Effector memory CD8-positive, alpha-beta T cell (primary cell): ENCODE measurements at regions not wholly inside any gene's neighbourhood (a gene's known extent, or its start where the extent isn't known, plus 50 kb on each side); places are given as distances from the start of the nearest gene placed in this dataset.

ENCODE experiments used
- ATAC-seq: fragments of 150-1000 bp; cut with Tn5 transposase; replicated peaks from 2 replicates; pipeline ENCODE4 v1.10.0; 2021; ENCODE audit warnings: mild to moderate bottlenecking, moderate library complexity
- DNase-seq, 3 experiments: peaks; one replicate each; pipeline ENCODE4 v3.0.0; 2021
- H3K27ac Mint-ChIP-seq, 2 donors: one replicate each; pipeline ENCODE4 v1.8.0; 2022; ENCODE audit warnings: mild to moderate bottlenecking in 2 of 2, mixed read lengths in 2 of 2, moderate library complexity in 2 of 2
- H3K27me3 Mint-ChIP-seq, 2 donors: one replicate each; pipeline ENCODE4 v1.8.0; 2022; ENCODE audit warnings: mixed read lengths in 2 of 2
- H3K36me3 Mint-ChIP-seq: one replicate; pipeline ENCODE4 v1.8.0; 2022; ENCODE audit warnings: mild to moderate bottlenecking, moderate library complexity, mixed read lengths; ENCODE audit not compliant: insufficient read depth
- H3K4me1 Mint-ChIP-seq, 2 donors: one replicate each; pipeline ENCODE4 v1.8.0; 2022; ENCODE audit warnings: low read depth in 2 of 2, mixed read lengths in 2 of 2
- H3K4me3 Mint-ChIP-seq, 2 donors: one replicate each; pipeline ENCODE4 v1.8.0; 2022; ENCODE audit warnings: mild to moderate bottlenecking in 2 of 2, mixed read lengths in 2 of 2, moderate library complexity in 2 of 2
- H3K9me3 Mint-ChIP-seq, 2 donors: one replicate each; pipeline ENCODE4 v1.8.0; 2022; ENCODE audit warnings: mixed read lengths in 2 of 2

DNA sequence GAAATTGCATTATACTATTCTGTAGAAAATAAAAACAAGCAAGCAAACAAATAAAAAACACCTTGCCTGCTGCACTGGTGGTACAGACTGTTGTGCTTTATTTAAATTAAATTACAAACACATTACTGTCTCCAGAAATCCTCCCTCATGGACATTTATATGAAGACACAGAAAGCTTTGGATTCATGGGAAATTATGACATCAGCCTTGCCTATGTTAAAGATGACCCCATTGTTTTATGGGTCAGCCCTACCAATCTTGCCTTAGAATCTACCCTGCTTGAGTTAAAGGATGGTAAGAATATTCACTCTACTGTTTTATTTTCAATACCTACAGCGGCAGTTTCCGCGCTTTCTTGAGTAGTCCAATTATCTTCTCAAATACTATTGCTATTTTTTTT is 1379.9 kb downstream of the TECRL start:
- Mint-ChIP-seq H3K27me3 (no peaks in the 10 kb centered on the region), H3K9me3 (peaks cover 0 to 9% of the 10 kb centered on the region in 2 donors), H3K27ac (no peak overlapping the region), H3K36me3 (no peaks in the 10 kb centered on the region), H3K4me3 (no peak overlapping the region), H3K4me1 (no peaks in the 10 kb centered on the region)
- ATAC-seq (no peak), DNase-seq (no peak)

DNA sequence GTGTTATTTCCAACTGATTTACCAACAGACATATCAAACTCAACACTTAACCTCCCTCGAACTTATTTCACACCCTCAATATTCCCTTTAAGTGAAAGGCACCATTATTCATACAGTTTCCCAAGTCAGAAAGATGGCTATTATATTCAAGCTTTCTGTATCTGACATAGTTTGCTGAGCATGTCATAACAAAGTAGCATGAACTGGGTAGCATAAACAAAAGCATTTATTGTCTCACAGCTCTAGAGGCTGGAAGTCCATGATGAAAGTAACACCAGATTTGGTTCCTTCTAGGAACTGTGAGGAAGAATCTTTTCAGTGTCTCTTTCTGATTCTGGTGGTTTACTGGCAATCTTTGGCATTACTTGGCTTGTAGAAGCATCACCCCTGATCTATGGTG is 1388.6 kb downstream of the TECRL start:
- H3K36me3 Mint-ChIP-seq = no peaks in the 10 kb centered on the region
- peaks cover 0 to 5% of the 10 kb centered on the region in 2 donors for H3K9me3 Mint-ChIP-seq
- no peak overlapping the region for H3K4me3 Mint-ChIP-seq

DNA sequence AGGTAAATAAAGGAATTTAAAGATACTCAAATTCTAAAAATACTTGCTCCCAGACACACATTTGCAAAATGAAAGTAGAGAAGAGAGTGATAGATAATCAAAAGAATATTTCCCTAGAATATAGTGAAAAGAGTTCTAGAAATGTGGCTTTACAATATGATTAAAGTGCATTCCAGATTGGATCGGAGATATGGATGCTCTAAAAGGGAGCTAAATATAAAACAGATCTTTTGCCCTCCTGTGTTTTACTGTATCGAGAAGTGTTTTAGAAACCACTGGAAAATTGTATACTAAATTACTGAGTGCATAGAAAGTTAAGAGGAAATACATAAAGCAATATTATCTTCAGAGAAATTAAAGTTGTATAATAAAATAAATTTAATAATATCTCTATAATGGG is 1392.0 kb downstream of the TECRL start:
- Mint-ChIP-seq H3K9me3 (peaks cover 0 to 5% of the 10 kb centered on the region in 2 donors), H3K36me3 (no peaks in the 10 kb centered on the region), H3K4me3 (no peak overlapping the region), H3K27me3 (no peaks in the 10 kb centered on the region), H3K4me1 (no peaks in the 10 kb centered on the region), H3K27ac (no peak overlapping the region)
- ATAC-seq (no peak), DNase-seq (no peak)

More for the DNA sequence above, 1388.6 kb downstream of the TECRL start:
- Mint-ChIP-seq H3K27ac (no peak overlapping the region), H3K27me3 (no peaks in the 10 kb centered on the region), H3K4me1 (no peaks in the 10 kb centered on the region)
- DNase-seq = no peak
- no peak for ATAC-seq

DNA sequence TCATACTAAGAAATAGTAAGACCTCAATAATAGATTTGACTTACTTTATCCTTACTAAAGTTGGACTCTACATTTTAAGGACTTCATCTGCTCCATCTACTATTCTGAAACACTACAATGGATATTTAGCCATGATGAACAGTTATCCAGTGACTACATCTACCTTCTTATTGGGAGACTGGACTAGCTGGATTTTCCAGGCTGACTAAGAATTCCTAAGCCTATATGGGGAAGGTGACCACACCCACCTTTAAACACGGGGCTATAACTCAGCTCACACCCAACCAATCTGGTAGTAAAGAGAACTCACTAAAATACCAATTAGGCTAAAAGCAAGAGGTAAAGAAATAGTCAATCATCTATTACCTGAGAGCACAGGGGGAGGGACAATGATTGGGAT is 1438.4 kb downstream of the TECRL start:
- DNase-seq (no peak), ATAC-seq (no peak)
- H3K4me3 Mint-ChIP-seq = no peak overlapping the region
- no peak overlapping the region for H3K27ac Mint-ChIP-seq
- H3K27me3 Mint-ChIP-seq = no peaks in the 10 kb centered on the region
- H3K36me3 Mint-ChIP-seq = no peaks in the 10 kb centered on the region
- H3K9me3 Mint-ChIP-seq = peaks cover 0 to 19% of the 10 kb centered on the region in 2 donors
- H3K4me1 Mint-ChIP-seq = no peaks in the 10 kb centered on the region

DNA sequence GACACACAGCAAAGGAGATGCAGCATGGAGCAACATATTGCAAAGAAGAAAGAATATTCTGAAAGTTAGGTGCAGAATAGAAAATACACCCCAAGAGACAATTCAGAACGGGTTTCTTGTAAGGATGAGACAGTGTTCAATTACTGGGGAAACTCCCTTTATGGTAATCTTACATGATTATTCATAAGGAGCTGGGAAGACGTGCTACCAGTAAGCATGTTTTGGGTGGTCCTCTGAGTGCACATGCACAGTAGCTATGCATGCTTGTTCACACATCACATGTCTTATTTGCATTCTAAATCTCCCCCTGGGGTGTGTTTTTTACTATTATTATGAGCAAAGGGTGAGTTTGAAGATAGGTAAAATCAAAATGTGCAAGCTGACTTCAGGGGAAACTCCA is 1448.8 kb downstream of the TECRL start:
- Mint-ChIP-seq H3K36me3 (no peaks in the 10 kb centered on the region), H3K9me3 (peaks cover 0 to 3% of the 10 kb centered on the region in 2 donors), H3K4me1 (no peaks in the 10 kb centered on the region), H3K27me3 (no peaks in the 10 kb centered on the region), H3K27ac (no peak overlapping the region), H3K4me3 (no peak overlapping the region)
- DNase-seq (no peak), ATAC-seq (no peak)

DNA sequence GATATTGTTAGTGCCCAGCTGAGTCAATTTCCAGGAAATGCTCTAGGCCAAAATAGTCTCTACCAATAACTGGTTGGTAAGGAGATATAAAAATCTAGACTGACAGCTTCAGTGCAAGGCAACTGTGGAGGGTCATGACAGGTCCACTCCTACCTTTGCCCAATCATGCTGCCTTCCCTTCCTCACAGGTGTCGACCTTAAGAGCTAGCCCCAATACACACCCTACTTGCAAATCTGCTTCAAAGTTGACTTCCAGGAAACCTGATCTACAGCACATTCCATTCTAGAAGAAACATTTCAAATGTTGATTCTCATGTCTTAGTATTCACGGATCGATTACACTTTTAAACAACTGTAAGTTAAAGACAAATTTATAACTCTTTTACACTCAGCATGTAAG is 1455.5 kb downstream of the TECRL start:
- no peaks in the 10 kb centered on the region for H3K27me3 Mint-ChIP-seq
- H3K36me3 Mint-ChIP-seq = no peaks in the 10 kb centered on the region
- no peaks in the 10 kb centered on the region for H3K4me1 Mint-ChIP-seq
- DNase-seq (no peak), ATAC-seq (no peak)
- H3K4me3 Mint-ChIP-seq = no peak overlapping the region
- no peak overlapping the region for H3K27ac Mint-ChIP-seq
- H3K9me3 Mint-ChIP-seq = peaks cover 0 to 8% of the 10 kb centered on the region in 2 donors

DNA sequence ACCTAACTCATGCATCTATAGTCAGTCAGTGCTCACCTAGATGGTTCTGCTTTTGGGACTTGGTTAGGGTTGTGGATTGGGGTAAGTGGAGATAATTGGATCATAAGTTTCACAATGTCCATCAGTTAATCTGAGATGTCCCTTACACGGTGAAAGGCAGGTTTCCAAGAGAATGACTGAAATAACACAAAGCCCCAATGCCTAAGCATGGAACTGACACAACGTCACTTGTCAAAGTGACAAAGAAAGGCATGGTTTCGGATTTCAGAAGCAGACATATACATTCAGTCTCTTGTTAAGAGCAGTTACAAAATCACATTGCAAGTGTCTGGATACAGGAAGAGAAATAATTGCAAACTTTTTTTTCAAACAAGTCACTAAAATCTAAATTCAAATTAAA is 1456.9 kb downstream of the TECRL start:
- H3K4me3 Mint-ChIP-seq = no peak overlapping the region
- no peak overlapping the region for H3K27ac Mint-ChIP-seq
- H3K9me3 Mint-ChIP-seq = peaks cover 0 to 8% of the 10 kb centered on the region in 2 donors
- no peak for ATAC-seq
- no peak for DNase-seq
- H3K4me1 Mint-ChIP-seq = no peaks in the 10 kb centered on the region
- no peaks in the 10 kb centered on the region for H3K27me3 Mint-ChIP-seq
- H3K36me3 Mint-ChIP-seq = no peaks in the 10 kb centered on the region

DNA sequence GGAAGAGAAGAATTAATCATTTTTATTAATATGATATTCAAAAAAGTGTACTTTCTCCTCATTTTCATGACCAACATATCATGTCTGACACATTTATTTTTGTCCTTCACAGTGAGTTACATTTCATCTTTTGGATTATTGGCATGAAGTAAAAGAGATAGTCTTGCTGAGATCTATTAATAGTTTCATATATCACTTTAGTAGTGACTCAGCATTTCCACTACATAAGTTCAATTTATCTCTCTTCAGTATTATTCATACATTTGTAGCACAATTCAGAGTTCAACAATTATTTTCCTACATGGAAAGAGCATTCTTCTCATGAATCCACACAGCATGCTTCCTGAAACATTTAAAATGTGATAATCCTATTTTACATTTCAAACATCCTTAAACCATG is 1461.1 kb downstream of the TECRL start:
- H3K36me3 Mint-ChIP-seq = no peaks in the 10 kb centered on the region
- no peaks in the 10 kb centered on the region for H3K4me1 Mint-ChIP-seq
- no peak overlapping the region for H3K27ac Mint-ChIP-seq
- no peak overlapping the region for H3K4me3 Mint-ChIP-seq
- ATAC-seq = no peak
- no peaks in the 10 kb centered on the region for H3K27me3 Mint-ChIP-seq
- peaks cover 0 to 7% of the 10 kb centered on the region in 2 donors for H3K9me3 Mint-ChIP-seq
- no peak for DNase-seq

DNA sequence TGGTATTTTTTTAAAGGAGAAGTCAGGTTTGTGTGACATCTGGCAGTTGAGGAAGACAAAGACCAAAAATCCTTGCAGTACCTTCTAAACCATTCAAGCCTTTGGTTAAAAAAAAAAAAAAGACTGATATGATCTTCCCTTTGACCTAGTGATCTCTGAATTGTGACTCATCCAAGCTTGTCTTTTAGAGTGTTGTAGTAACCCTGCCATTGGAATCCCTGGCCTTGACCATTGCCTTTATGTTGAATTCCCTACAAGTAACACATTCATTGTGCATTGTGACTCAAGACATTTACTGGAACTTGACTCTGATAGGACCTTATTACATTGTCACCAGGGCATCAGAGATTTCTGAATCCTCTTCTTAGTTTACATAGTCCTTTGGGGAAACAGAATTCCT is 1469.0 kb downstream of the TECRL start:
- DNase-seq = no peak
- Mint-ChIP-seq H3K36me3 (no peaks in the 10 kb centered on the region), H3K4me1 (no peaks in the 10 kb centered on the region), H3K27me3 (no peaks in the 10 kb centered on the region), H3K9me3 (peaks cover 0 to 10% of the 10 kb centered on the region in 2 donors), H3K4me3 (no peak overlapping the region), H3K27ac (no peak overlapping the region)
- ATAC-seq = no peak

DNA sequence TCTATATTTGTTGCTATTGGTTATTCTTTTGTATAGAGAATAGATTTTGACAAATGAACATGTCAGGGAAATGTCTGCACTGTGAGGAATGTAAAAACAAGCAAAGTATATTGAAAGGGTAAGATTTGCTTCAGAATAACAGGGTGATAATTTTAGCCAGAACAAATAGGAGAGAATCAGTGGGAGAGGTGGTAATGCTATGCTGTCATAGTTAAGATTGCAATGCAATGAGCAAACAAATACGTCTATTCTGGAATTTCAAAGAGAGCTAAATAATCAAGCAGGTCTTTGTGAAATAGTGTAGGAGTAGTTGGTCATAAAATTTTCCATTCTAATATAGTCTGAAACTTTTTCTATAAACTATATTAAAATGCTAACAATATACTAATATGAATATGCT is 1478.4 kb downstream of the TECRL start:
- H3K4me3 Mint-ChIP-seq = no peak overlapping the region
- no peaks in the 10 kb centered on the region for H3K36me3 Mint-ChIP-seq
- H3K27me3 Mint-ChIP-seq = no peaks in the 10 kb centered on the region
- no peaks in the 10 kb centered on the region for H3K4me1 Mint-ChIP-seq
- no peak for ATAC-seq
- no peak for DNase-seq
- H3K9me3 Mint-ChIP-seq = peaks cover 5 to 7% of the 10 kb centered on the region in 2 donors
- H3K27ac Mint-ChIP-seq = no peak overlapping the region

DNA sequence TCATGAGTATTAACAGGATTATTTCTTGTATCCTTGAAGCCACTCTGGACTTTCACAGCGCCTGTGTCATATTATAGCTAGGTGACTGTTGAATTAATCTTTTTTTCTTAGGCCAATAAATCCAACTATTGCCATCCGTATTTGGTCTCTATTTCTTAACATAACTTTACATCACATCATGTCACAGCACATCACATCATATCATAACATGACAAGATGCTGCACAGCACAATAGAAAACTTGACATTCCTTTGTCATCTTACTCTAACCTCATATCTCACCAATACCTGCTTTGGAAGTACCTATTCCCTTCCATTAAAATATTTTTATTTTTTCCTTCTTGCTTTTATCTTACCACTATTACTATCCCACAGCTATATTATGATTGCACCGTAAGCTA is 1480.8 kb downstream of the TECRL start:
- H3K4me3 Mint-ChIP-seq = no peak overlapping the region

DNA sequence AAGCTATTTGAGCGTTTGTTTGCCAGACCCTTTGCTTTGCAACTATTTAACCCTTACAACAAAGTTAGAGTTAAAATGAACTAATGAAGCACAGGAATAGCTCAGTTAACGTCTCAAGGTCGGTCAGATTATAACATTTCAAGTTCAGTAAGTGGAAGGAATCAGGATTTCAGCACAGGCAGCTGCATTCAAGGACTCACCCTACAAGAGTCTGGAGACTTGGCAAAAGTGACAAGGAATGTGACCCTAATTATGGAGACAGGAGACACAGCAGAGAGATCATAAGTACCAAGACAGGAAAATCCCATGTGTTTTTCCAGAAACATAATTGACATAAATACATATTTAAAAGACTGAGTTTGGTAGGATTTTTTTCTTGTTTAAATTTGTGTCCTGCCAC is 1481.7 kb downstream of the TECRL start:
- Mint-ChIP-seq H3K9me3 (peaks cover 4 to 11% of the 10 kb centered on the region in 2 donors), H3K27me3 (no peaks in the 10 kb centered on the region), H3K36me3 (no peaks in the 10 kb centered on the region), H3K27ac (no peak overlapping the region), H3K4me3 (no peak overlapping the region), H3K4me1 (no peaks in the 10 kb centered on the region)
- DNase-seq = no peak
- no peak for ATAC-seq

More for the DNA sequence above, 1480.8 kb downstream of the TECRL start:
- no peak overlapping the region for H3K27ac Mint-ChIP-seq
- DNase-seq (no peak), ATAC-seq (no peak)
- peaks cover 4 to 10% of the 10 kb centered on the region in 2 donors for H3K9me3 Mint-ChIP-seq
- H3K4me1 Mint-ChIP-seq = no peaks in the 10 kb centered on the region
- H3K36me3 Mint-ChIP-seq = no peaks in the 10 kb centered on the region
- no peaks in the 10 kb centered on the region for H3K27me3 Mint-ChIP-seq

DNA sequence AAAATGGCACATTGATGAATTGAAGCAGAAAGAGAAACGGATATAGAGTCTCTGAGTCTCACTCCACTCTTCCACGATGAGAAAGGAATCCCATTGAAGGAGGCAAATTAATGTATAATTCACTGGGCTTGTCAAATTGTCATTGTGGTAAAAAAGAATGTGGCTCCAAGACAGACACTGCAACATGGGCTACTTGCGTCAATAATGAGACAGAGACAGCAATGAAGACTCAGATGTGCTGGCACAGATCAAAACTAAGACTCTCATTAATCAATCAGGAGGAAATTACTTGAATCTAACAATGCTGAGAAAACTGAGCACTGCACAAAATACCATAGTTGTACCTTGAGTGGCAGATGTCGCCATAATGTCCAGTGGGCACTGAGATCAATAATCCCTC is 1485.5 kb downstream of the TECRL start:
- no peak for ATAC-seq
- Mint-ChIP-seq H3K4me1 (no peaks in the 10 kb centered on the region), H3K9me3 (peaks cover 2 to 8% of the 10 kb centered on the region in 2 donors)

DNA sequence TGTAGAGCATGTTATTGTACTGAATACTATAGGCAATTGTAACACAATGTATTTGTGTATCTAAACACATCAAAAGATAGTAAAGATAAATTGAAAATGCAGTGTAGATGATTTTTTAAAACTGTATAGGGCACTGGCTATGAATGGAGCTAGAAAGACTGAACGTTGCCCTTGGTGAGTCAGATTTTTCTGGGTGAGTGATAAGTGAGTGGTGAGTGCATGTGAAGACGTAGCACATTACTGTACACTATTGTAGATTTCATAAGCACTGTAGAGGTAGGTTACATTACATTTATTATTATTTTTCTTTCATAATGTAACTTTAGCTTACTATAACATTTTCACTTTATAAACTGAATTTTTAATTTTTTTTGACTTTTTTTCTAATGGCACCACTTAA is 1491.6 kb downstream of the TECRL start:
- Mint-ChIP-seq H3K36me3 (no peaks in the 10 kb centered on the region), H3K4me3 (no peak overlapping the region), H3K27ac (no peak overlapping the region), H3K9me3 (peaks cover 0 to 3% of the 10 kb centered on the region in 2 donors), H3K27me3 (no peaks in the 10 kb centered on the region), H3K4me1 (no peaks in the 10 kb centered on the region)
- ATAC-seq = no peak
- no peak for DNase-seq

More for the DNA sequence above, 1485.5 kb downstream of the TECRL start:
- H3K36me3 Mint-ChIP-seq = no peaks in the 10 kb centered on the region
- DNase-seq = no peak
- no peak overlapping the region for H3K4me3 Mint-ChIP-seq
- no peaks in the 10 kb centered on the region for H3K27me3 Mint-ChIP-seq
- no peak overlapping the region for H3K27ac Mint-ChIP-seq

DNA sequence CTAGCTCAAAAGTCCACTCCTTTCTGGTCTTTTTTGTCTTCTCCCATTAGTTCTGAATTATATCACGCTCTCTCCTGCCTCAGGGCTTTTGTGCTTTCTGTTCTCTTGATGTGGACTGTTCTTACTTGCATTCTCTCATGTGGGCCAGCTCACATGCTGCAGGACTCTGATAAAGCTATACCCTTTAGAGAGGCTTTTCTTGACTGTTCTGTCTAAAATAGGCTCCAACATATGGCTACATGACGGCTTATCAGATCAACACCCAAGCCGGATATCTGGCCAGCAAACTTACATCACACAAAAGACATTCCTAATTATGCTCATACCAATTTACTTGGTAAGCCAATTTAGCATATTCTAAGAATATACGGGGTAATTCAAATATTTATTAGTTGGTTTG is 1494.5 kb downstream of the TECRL start:
- peaks cover 6 to 8% of the 10 kb centered on the region in 2 donors for H3K9me3 Mint-ChIP-seq
- no peaks in the 10 kb centered on the region for H3K27me3 Mint-ChIP-seq
- no peaks in the 10 kb centered on the region for H3K4me1 Mint-ChIP-seq
- DNase-seq (no peak), ATAC-seq (no peak)
- no peak overlapping the region for H3K27ac Mint-ChIP-seq
- no peaks in the 10 kb centered on the region for H3K36me3 Mint-ChIP-seq
- H3K4me3 Mint-ChIP-seq = no peak overlapping the region
